Activated B cell treated with CpG ODN at 0.5 μM for 24 hours (primary cell): ENCODE measurements at regions not wholly inside any gene's neighbourhood (a gene's known extent, or its start where the extent isn't known, plus 50 kb on each side); places are given as distances from the start of the nearest gene placed in this dataset.

Experiments used
- ATAC-seq: fragments of 200-7000 bp; cut with Tn5 transposase; one replicate; pipeline ENCODE4 v1.10.0; 2021; ENCODE audit warnings: low read depth, mild to moderate bottlenecking, moderate library complexity
- CTCF ChIA-PET: fragments of 350-600 bp; sonication (Branson Sonifier 250); formaldehyde crosslinking; loops from one replicate; lab custom pipeline; 2021; ENCODE audit warnings: antibody characterized with exemption; lab: Charles Lee
- POLR2A ChIA-PET: fragments of 350-600 bp; sonication (Branson Sonifier 250); formaldehyde crosslinking; loops from one replicate; lab custom pipeline; 2021; ENCODE audit warnings: antibody characterized with exemption; lab: Charles Lee
- DNase-seq: peaks from one replicate; pipeline ENCODE4 v3.0.0; 2022
- H3K27ac Mint-ChIP-seq: one replicate; pipeline ENCODE4 v1.8.0; 2020; ENCODE audit warnings: mixed read lengths
- H3K27me3 Mint-ChIP-seq: one replicate; pipeline ENCODE4 v1.8.0; 2021; ENCODE audit warnings: mixed read lengths
- H3K36me3 Mint-ChIP-seq: one replicate; pipeline ENCODE4 v1.8.0; 2021; ENCODE audit warnings: low read depth, mixed read lengths
- H3K4me1 Mint-ChIP-seq: one replicate; pipeline ENCODE4 v1.8.0; 2021; ENCODE audit warnings: mixed read lengths
- H3K4me3 Mint-ChIP-seq: one replicate; pipeline ENCODE4 v1.8.0; 2020; ENCODE audit warnings: mild to moderate bottlenecking, mixed read lengths
- H3K9me3 Mint-ChIP-seq: one replicate; pipeline ENCODE4 v1.8.0; 2020; ENCODE audit warnings: mixed read lengths
- CTCF ChIP-seq: fragments of 200-600 bp; IDR thresholded peaks from one replicate; pipeline ENCODE4 v1.8.0; 2022; ENCODE audit warnings: antibody characterized with exemption, mild to moderate bottlenecking
- intact Hi-C: fragments of 100-400 bp; cut with micrococcal nuclease; formaldehyde crosslinking; loops from one replicate; pipeline ENCODE4 v1.15.1; 2024

- Mint-ChIP-seq H3K4me1 (peaks cover 5% of the 10 kb centered on the region), H3K9me3 (peaks cover 3% of the 10 kb centered on the region), H3K4me3 (no peak overlapping the region), H3K27me3 (no peaks in the 10 kb centered on the region), H3K27ac (no peak overlapping the region), H3K36me3 (no peaks in the 10 kb centered on the region)
- ChIA-PET CTCF (no interaction called here), POLR2A (no interaction called here)
- DNase-seq (no peak), ATAC-seq (no peak)
- no peak for TF ChIP-seq CTCF
- intact Hi-C loops, result no loop called here
These were observed 363.3 kb upstream of the MEF2C start for GRCh38 chr5:89246252-89246651.

- Mint-ChIP-seq H3K4me1 (peaks cover 5% of the 10 kb centered on the region), H3K27ac (no peak overlapping the region), H3K36me3 (no peaks in the 10 kb centered on the region), H3K27me3 (no peaks in the 10 kb centered on the region), H3K4me3 (no peak overlapping the region), H3K9me3 (peaks cover 3% of the 10 kb centered on the region)
- ATAC-seq (no peak), DNase-seq (no peak)
- CTCF ChIA-PET, result no interaction called here
- no peak for TF ChIP-seq CTCF
- intact Hi-C loops, result no loop called here
- POLR2A ChIA-PET, result no interaction called here
These were observed 360.6 kb upstream of the MEF2C start for GRCh38 chr5:89243611-89244010.

GRCh38 chr5:89241186-89241585 lies 358.2 kb upstream of the MEF2C start:
- DNase-seq, result no peak
- Mint-ChIP-seq H3K4me1 (peaks cover 2% of the 10 kb centered on the region), H3K36me3 (no peaks in the 10 kb centered on the region), H3K27ac (no peak overlapping the region), H3K9me3 (no peaks in the 10 kb centered on the region), H3K4me3 (no peak overlapping the region), H3K27me3 (no peaks in the 10 kb centered on the region)
- ChIA-PET CTCF (no interaction called here), POLR2A (no interaction called here)
- TF ChIP-seq CTCF, result no peak
- intact Hi-C loops, result no loop called here
- no peak for ATAC-seq

- Mint-ChIP-seq H3K4me3 (no peak overlapping the region), H3K36me3 (no peaks in the 10 kb centered on the region), H3K27ac (no peak overlapping the region), H3K4me1 (peaks cover 19% of the 10 kb centered on the region), H3K27me3 (no peaks in the 10 kb centered on the region), H3K9me3 (no peaks in the 10 kb centered on the region)
- intact Hi-C loops, result no loop called here
- ChIA-PET CTCF (no interaction called here), POLR2A (no interaction called here)
- DNase-seq, result no peak
- ATAC-seq, result no peak
- no peak for TF ChIP-seq CTCF
These were observed 353.9 kb upstream of the MEF2C start for GRCh38 chr5:89236900-89237299.

- ChIA-PET POLR2A (interaction anchor here (1.2 kb wide), 2 partner anchors 38 to 81 kb away, joined by 3 read pairs; no protein-coding TSS in a partner anchor), CTCF (no interaction called here)
- Mint-ChIP-seq H3K9me3 (peaks cover under 1% of the 10 kb centered on the region), H3K27me3 (no peaks in the 10 kb centered on the region), H3K4me3 (no peak overlapping the region), H3K4me1 (peaks cover 26% of the 10 kb centered on the region), H3K27ac (no peak overlapping the region), H3K36me3 (no peaks in the 10 kb centered on the region)
- intact Hi-C loops, result no loop called here
- DNase-seq, result no peak
- ATAC-seq, result no peak
- no peak for TF ChIP-seq CTCF
These were observed 350.5 kb upstream of the MEF2C start for GRCh38 chr5:89233462-89233861.
